HG03064 (cell line): ENCODE measurements at regions not wholly inside any gene's neighbourhood (a gene's known extent, or its start where the extent isn't known, plus 50 kb on each side); places are given as distances from the start of the nearest gene placed in this dataset.
"Not testable (repeated sequence)": the region's sequence is repeated elsewhere in the genome, so short reads cannot be mapped to it uniquely, and the experiment has no call there.

Experiments
- ATAC-seq: cut with Tn5 transposase; IDR thresholded peaks from one replicate; pipeline ENCODE4 v1.9.1; 2021; ENCODE audit warnings: low read depth; ENCODE audit not compliant: unreplicated experiment

GRCh38 chr13:84705982-84706710, 823.9 kb upstream of the SLITRK1 start:
- ATAC-seq: no peak

DNA sequence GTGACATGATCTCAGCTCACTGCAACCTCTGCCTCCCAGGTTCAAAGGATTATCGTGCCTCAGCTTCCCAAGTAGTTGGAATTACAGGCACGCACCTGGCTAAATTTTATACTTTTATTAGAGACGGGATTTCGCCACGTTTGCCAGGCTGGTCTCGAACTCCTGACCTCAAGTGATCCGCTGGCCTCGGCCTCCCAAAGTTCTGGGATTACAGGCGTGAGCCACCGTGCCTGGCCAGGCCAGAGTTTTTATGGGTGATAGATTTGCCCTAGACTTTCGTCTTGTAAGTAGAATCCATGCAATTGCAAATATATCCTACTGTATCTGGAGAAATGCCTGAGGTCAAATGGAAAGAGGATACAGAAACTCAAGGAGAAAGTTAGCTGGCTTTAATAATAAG, 819.9 kb upstream of the SLITRK1 start:
- no peak for ATAC-seq

DNA sequence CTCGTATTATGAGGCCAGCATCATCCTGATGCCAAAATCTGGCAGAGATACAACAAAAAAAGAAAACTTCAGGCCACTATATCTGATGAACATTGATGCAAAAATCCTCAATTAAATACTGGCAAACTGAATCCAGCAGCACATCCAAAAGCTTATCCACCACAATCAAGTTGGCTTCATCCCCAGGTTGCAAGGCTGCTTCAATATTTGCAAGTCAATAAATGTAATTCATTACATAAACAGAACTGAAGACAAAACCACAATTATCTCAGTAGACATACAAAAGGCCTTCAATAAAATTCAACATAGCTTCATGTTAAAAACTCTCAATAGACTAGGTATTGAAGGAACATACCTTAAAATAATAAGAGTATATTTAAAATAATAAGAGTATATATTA, 815.3 kb upstream of the SLITRK1 start:
- ATAC-seq: not testable (repeated sequence)

GRCh38 chr13:84686973-84687372, 804.7 kb upstream of the SLITRK1 start:
- no peak for ATAC-seq

DNA sequence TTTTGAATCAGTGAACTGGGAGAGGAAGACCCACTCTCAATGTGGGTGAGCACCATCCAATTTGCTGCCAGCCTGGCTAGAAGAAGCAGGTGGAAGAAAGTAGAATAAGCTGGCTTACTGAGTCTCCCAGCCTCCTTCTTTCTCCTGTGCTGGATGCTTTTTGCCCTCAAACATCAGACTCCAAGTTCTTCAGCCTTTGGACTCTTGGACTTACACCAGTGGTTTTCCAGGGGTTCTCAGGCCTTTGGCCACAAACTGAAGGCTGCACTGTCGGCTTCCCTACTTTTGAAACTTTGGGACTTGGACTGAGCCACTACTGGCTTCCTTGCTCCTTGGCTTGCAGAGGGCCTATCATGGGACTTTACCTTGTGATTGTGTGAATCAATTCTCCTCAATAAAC, 804.2 kb upstream of the SLITRK1 start:
- ATAC-seq: no peak

DNA sequence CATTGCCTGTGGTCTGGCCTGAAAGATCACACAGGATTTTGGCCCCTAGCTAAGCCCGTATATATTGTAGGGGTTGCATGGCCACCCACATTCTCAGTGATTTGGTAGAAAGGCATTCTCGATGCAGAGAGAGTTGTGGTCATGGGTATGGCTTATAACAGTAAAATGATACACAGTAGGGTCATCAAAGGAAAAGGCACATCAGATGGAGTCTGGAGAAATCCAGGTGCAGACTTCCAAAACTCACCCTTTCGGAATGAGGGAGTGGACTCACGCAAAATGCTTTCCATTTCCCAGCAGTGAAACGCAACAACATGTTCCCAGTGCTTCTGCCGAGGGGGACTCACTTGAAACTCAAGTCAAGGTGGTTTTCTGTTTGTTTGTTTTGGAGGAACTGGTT, 802.5 kb upstream of the SLITRK1 start:
- ATAC-seq: no peak

- ATAC-seq: no peak
Measured at GRCh38 chr13:84684048-84684662, 801.9 kb upstream of the SLITRK1 start.

DNA sequence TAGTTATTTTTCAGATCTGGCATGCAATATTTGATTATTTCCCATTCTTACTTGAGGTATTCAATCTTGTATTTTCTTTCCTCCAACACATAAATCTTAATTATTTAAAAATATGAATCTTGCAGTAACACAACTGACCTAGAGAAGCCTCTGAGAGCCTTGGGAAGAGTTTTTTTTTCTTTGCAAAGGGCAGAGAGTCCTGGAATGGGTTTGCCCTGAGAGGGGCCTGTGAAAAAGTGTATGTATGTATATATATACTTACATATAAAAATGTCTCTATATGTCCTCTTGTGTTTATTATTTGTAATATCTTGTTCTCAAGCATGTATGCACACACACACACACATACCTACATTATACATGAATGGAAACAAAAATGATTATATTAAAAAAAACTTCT, 801.2 kb upstream of the SLITRK1 start:
- ATAC-seq: no peak

DNA sequence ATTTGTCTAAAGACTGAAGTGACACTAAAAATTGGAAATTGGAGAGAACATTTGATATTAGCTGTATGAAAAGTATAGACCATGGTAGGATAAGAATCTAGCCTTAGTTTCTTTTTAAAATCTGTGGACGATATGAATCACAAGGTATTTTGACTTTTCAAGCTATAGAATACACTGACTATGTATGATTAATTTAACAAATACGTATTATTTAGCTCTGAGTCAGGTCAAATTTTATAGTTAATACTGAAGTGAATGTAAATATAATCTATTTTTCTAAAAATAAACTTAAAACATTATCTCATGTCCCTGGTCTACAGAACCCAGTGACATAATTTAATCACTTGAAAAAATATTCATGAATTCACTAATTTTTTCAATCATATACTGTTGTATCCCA, 795.6 kb upstream of the SLITRK1 start:
- no peak for ATAC-seq

DNA sequence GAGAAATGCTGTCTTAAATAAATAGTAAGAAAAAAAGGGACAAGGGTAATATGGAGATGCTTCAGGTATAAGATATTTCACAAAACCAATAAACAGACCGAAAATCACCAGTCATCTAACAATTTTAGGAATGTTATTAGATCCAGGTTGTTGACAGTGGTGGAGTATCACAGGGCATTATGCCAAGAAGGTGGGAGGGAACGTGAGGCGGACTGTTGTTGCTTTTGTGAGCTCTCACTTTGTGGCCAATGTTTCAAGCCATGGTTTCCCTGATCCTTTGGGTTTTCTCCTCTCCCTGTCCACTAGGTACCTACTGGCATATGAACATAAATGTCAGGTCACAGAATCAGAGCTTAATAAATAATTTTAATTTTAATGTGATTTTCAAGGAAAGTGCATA, 790.3 kb upstream of the SLITRK1 start:
- no peak for ATAC-seq

DNA sequence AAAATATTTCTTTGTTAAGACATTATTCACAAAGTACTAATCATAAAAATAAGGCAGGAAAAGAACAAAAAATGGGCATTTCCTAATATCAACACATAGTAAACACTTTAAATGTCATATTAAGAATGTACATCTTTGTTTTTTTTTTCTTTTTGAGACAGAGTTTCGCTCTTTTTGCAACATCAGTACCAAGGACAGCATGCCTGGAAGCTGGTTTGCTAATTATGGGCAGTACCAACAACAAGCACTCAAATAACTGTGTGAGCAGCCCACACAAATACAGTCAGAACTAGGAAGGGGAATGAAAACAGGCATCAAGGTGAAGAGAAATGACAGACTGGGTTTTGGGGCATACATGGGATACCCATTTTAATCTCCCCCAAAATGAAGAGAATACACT, 788.0 kb upstream of the SLITRK1 start:
- ATAC-seq: no peak

DNA sequence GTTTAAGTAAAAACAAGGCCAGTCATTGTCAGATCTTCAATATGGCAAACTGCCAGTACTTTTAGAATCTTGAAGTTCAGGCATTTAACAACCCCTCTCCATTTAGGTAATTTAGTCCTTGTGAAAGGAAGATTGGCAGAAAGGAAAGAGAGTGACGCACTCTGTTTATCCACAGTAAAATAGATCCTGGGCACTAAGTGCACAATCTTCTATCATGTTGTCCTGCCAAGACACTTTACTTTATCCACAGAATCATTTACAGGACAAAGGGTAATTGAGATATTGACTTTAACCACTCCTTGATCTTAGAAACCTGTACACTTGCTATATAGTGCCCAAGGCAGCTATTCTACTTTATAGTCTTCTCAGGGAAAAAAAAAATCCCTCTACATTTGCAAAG, 786.4 kb upstream of the SLITRK1 start:
- ATAC-seq: no peak

GRCh38 chr13:84662491-84662890, 780.2 kb upstream of the SLITRK1 start:
- no peak for ATAC-seq

- no peak for ATAC-seq
Measured at GRCh38 chr13:84661718-84662117, 779.4 kb upstream of the SLITRK1 start.

GRCh38 chr13:84659359-84659661, 777.0 kb upstream of the SLITRK1 start:
- ATAC-seq: no peak

DNA sequence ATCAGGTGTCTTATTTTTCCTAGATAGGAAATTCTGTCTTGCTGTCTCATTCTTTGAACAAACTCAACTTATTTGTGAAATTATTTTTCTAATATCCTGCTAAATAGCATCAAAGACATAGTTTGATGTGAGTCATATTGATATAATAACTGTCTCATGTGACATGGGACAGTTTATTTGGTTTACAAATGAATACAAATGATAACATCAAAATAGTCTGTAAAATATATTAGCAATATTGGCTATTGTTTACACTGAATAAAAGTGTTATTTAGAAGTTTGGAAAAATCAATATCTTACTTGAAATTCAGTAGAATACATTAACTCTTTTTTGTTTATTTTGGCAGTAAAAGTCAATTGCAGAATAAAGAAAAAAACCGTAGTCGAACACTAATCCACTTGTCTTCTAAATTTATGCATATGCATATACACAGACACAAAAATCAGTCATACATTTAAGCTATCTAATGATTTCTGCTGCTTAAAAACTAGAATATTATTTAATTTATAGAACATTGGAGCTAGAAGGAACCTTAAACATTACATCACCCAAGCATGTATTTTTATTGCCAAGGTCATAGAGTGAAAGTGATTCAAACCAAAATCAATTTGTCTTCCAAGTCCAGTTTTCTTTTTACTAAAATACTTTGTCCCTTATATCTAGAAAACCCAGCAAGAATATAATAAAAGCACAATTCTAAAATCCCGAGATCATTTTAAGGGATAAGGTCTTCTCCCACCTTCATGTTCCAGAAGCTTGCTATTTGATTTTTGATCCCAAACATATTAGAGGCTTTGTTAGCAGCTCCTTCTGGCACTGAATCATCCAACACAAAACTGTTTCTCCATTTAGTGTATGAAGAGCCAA, 776.5 kb upstream of the SLITRK1 start:
- no peak for ATAC-seq

GRCh38 chr13:84655677-84656076, 773.4 kb upstream of the SLITRK1 start:
- no peak for ATAC-seq

DNA sequence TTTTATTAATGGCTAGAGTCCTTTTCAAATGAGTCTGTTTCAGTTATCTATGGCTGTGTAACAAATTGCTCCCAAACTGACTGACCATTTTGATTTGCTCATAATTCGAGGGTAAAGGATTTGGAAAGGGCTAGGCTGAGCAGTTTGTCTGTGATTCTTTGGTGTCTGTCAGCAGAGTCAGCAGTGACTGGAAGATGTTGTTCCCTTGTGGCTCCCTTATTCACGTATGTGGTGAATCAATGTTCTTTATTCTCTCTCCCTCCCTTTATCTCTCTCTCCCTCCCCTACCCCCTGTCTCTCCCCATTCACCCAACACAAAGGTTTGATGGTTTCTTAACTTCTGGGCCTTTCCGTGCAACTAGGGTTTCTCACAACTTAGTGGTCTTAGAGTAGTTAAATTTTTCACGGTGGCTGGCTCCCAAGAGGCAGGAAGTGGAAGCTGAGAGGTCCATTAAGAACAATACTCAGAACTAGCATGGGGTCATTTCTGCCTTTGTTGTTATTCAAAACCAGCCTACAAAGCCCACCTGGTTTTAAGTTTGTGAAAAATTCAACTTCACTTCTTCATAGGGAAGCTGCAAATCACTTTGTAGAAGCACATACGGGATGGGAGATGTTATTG, 772.5 kb upstream of the SLITRK1 start:
- ATAC-seq: no peak

DNA sequence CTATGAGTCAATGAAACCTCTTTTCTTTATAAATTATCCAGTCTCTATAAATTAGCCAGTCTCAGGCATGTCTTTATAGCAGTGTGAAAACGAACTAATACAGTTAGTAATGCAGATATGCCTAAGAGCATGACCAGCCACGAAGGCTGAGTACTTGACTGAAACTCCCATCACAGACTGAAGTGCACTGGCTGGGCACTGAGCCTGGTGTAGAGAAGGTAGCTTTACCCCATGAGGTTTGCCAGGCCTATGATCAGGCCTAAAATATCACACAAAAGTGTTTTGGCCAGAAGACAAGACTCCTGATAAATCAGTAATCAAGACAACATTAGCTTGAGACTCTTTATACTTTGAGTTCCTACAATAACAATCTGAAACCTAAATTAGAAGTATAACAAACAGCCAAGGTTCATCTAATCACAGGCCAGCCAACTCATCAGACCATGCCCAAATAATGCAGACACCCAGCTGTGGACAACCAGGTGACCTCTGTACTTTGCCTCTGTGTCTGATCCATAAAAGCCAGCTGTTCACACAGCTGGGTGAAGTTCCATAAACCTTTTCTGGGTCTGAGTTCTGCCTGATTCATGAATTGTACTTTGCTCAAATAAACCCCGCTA, 771.8 kb upstream of the SLITRK1 start:
- no peak for ATAC-seq

DNA sequence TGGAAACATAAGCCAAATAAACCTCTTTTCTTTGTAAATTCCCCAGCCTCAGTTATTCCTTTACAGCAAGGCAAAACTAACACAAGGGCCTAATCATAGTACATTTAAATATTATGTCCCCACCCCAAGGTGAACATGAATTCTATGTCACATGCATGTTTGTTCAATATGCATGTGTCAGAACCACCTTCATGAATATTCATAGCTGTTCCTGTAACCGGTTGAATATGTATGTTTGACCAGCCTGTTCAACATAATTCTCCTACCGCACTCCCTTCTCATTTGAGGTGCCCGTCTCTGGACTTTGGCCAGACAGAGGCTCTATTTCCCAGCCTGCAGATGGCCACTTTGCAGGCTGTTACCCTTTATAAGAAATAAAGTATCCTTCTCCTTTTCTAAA, 769.4 kb upstream of the SLITRK1 start:
- no peak for ATAC-seq

DNA sequence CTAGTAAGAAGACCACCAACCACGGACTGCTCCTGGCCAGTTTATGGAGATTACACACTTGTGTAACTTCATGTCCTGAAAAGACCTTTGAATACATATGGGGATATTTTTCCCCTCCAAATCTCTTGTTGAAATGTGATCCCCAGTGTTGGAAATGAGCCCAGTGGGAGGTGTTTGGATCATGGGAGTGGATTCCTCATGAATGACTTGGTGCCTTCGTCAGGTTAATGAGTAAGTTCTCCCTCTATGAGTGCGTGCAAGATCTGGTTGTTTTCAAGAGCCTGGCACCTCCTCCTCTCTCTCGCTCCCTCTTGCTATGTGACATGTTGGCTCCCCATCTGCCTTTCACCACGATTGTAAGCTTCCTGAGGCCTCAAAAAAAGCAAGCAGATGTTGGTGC, 769.0 kb upstream of the SLITRK1 start:
- ATAC-seq: no peak
